GM12878 (cell line): ENCODE measurements at regions not wholly inside any gene's neighbourhood (a gene's known extent, or its start where the extent isn't known, plus 50 kb on each side); places are given as distances from the start of the nearest gene placed in this dataset.

ENCODE experiments used
- ATF7 ChIP-seq: fragments of 450-650 bp; IDR thresholded peaks from 2 replicates; pipeline ENCODE4 v1.6.1; 2016; ENCODE audit warnings: low read depth, mild to moderate bottlenecking
- CREM ChIP-seq: IDR thresholded peaks from 2 replicates; pipeline ENCODE4 v1.6.1; 2014; ENCODE audit warnings: antibody characterized with exemption, low read depth
- EP300 ChIP-seq, 2 experiments: fragments of 150-350 bp in 1 of 2; IDR thresholded peaks; 2 replicates each; pipeline ENCODE4 v1.6.1; 2011 to 2012; ENCODE audit warnings: low read depth in 2 of 2, low read length in 2 of 2, borderline replicate concordance in 1 of 2, improper control_type of control experiment in 1 of 2, inconsistent platforms in 1 of 2; ENCODE audit not compliant: control insufficient read depth in 1 of 2
- ETV6 ChIP-seq, 2 experiments: fragments of 450-650 bp in 1 of 2; IDR thresholded peaks in 1 of 2; conservative IDR thresholded peaks in 1 of 2; 2 replicates each; pipeline ENCODE4 v1.6.1; 2014; ENCODE audit warnings: antibody characterized with exemption in 1 of 2, borderline replicate concordance in 1 of 2, low read depth in 1 of 2, mild to moderate bottlenecking in 1 of 2, moderate library complexity in 1 of 2
- FOXM1 ChIP-seq: IDR thresholded peaks from 2 replicates; pipeline ENCODE4 v1.6.1; 2012; ENCODE audit warnings: low read depth, mild to moderate bottlenecking, inconsistent platforms, low read length, moderate library complexity
- IKZF1 ChIP-seq: fragments of 450-650 bp; conservative IDR thresholded peaks from 2 replicates; pipeline ENCODE4 v1.6.1; 2017; ENCODE audit warnings: antibody characterized with exemption, mild to moderate bottlenecking
- KLF5 ChIP-seq: fragments of 450-650 bp; IDR thresholded peaks from 2 replicates; pipeline ENCODE4 v1.6.1; 2014; ENCODE audit warnings: mild to moderate bottlenecking; ENCODE audit not compliant: partially characterized antibody
- MEF2A ChIP-seq: IDR thresholded peaks from 2 replicates; pipeline ENCODE4 v1.6.1; 2011; ENCODE audit warnings: low read depth, mild to moderate bottlenecking, low read length, moderate library complexity; ENCODE audit not compliant: insufficient read depth
- MXI1 ChIP-seq: fragments of 150-350 bp; IDR thresholded peaks from 2 replicates; pipeline ENCODE4 v1.6.1; 2011; ENCODE audit warnings: low read depth, mild to moderate bottlenecking, inconsistent platforms, low read length, improper control_type of control experiment
- NFIC ChIP-seq: IDR thresholded peaks from 2 replicates; pipeline ENCODE4 v1.6.1; 2012; ENCODE audit warnings: low read depth, mild to moderate bottlenecking, inconsistent platforms, low read length, moderate library complexity
- RELB ChIP-seq: fragments of 450-650 bp; IDR thresholded peaks from 2 replicates; pipeline ENCODE4 v1.6.1; 2017; ENCODE audit warnings: low read depth, mild to moderate bottlenecking, moderate library complexity
- RUNX3 ChIP-seq: IDR thresholded peaks from 2 replicates; pipeline ENCODE4 v1.6.1; 2012; ENCODE audit warnings: low read length, inconsistent platforms
- SMC3 ChIP-seq: IDR thresholded peaks from 2 replicates; pipeline ENCODE4 v1.6.1; 2011; ENCODE audit warnings: low read length, improper control_type of control experiment, borderline replicate concordance
- SRF ChIP-seq, 2 experiments: IDR thresholded peaks; 2 replicates each; pipeline ENCODE4 v1.6.1; 2011; ENCODE audit warnings: low read depth in 2 of 2, low read length in 2 of 2, mild to moderate bottlenecking in 1 of 2, moderate library complexity in 1 of 2
- TBL1XR1 ChIP-seq: IDR thresholded peaks from 2 replicates; pipeline ENCODE4 v1.6.1; 2012; ENCODE audit warnings: low read depth, low read length, improper control_type of control experiment
- TCF3 ChIP-seq: IDR thresholded peaks from 2 replicates; pipeline ENCODE4 v1.6.1; 2012; ENCODE audit warnings: low read depth, mild to moderate bottlenecking, low read length, borderline replicate concordance; ENCODE audit not compliant: insufficient read depth
- ZNF384 ChIP-seq: IDR thresholded peaks from 2 replicates; pipeline ENCODE4 v1.6.1; 2012; ENCODE audit warnings: low read depth, mild to moderate bottlenecking, low read length, improper control_type of control experiment, borderline replicate concordance
- ZSCAN29 ChIP-seq: fragments of 450-650 bp; IDR thresholded peaks from 2 replicates; pipeline ENCODE4 v1.6.1; 2017; ENCODE audit warnings: mild to moderate bottlenecking, moderate library complexity
- ZZZ3 ChIP-seq: IDR thresholded peaks from 2 replicates; pipeline ENCODE4 v1.6.1; 2011; ENCODE audit warnings: low read depth; ENCODE audit not compliant: control insufficient read depth, insufficient read length
- TF ChIP-seq, protein P1 (sequence below): fragments of 450-650 bp; IDR thresholded peaks from 2 replicates; pipeline ENCODE4 v1.6.1; 2017; ENCODE audit warnings: mild to moderate bottlenecking, moderate library complexity
- TF ChIP-seq, protein P2 (sequence below): fragments of 450-650 bp; formaldehyde crosslinking; IDR thresholded peaks from 2 replicates; pipeline ENCODE4 v1.4.0; 2020; ENCODE audit warnings: mild to moderate bottlenecking, moderate library complexity

DNA sequence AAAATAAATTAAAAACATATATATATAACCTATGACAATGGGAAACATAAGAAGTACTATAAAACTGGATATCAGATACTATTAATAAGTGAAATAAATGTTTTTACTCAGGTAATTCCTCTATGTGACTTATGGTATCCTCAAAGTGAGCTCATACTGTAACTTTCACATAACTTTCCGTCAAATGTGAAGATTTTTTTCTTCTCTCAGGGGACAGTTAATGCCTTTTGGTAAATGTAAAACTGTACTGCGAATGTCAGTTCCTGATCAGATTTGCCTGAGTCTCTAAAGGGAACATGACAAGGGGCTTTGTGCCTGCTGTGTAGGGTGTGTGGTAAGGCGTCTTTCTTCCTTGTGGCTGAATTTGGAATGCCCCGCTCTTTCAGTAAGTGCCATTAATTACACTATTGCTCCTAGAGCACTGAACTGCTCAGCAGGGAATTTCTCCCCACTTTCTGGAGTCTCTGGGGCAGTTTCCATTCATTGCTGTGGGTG, 271.8 kb downstream of the PRL start (continued):
- TF ChIP-seq, protein P1, sequence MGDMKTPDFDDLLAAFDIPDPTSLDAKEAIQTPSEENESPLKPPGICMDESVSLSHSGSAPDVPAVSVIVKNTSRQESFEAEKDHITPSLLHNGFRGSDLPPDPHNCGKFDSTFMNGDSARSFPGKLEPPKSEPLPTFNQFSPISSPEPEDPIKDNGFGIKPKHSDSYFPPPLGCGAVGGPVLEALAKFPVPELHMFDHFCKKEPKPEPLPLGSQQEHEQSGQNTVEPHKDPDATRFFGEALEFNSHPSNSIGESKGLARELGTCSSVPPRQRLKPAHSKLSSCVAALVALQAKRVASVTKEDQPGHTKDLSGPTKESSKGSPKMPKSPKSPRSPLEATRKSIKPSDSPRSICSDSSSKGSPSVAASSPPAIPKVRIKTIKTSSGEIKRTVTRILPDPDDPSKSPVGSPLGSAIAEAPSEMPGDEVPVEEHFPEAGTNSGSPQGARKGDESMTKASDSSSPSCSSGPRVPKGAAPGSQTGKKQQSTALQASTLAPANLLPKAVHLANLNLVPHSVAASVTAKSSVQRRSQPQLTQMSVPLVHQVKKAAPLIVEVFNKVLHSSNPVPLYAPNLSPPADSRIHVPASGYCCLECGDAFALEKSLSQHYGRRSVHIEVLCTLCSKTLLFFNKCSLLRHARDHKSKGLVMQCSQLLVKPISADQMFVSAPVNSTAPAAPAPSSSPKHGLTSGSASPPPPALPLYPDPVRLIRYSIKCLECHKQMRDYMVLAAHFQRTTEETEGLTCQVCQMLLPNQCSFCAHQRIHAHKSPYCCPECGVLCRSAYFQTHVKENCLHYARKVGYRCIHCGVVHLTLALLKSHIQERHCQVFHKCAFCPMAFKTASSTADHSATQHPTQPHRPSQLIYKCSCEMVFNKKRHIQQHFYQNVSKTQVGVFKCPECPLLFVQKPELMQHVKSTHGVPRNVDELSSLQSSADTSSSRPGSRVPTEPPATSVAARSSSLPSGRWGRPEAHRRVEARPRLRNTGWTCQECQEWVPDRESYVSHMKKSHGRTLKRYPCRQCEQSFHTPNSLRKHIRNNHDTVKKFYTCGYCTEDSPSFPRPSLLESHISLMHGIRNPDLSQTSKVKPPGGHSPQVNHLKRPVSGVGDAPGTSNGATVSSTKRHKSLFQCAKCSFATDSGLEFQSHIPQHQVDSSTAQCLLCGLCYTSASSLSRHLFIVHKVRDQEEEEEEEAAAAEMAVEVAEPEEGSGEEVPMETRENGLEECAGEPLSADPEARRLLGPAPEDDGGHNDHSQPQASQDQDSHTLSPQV: no peak
- TF ChIP-seq CREM: peak; percentile 32; the same call in 1 of the 2 replicates
- 0 out of 2 replicates have a peak, but pooled peaks have one; percentile 19 for TF ChIP-seq MXI1
- TF ChIP-seq ZZZ3: no peak
- TF ChIP-seq NFIC: 0 out of 2 replicates have a peak, but pooled peaks have one; percentile 32
- peak; percentile 90 for TF ChIP-seq IKZF1
- TF ChIP-seq ATF7: peak; percentile 61
- peak; percentile 62 for TF ChIP-seq RUNX3
- peak; percentile 61; the same call in 1 of the 2 replicates for TF ChIP-seq RELB
- peak; percentile 11; the same call in 1 of the 2 replicates for TF ChIP-seq SMC3
- no peak for TF ChIP-seq ZSCAN29
- TF ChIP-seq ETV6 (conservative IDR thresholded peaks at IDR 0.05 in 1 of 2, IDR thresholded peaks at IDR 0.05 in 1 of 2; ENCODE audit: borderline replicate concordance in 1 of 2, low read depth in 1 of 2): peak in 1 of 2 experiments; percentile 16; a peak in 1 of 4 replicates
- TF ChIP-seq TCF3: no peak
- TF ChIP-seq MEF2A: no peak
- TF ChIP-seq FOXM1: peak; percentile 10; the same call in 1 of the 2 replicates
- no peak for TF ChIP-seq KLF5
- TF ChIP-seq SRF (IDR thresholded peaks at IDR 0.05; ENCODE audit: low read depth in 2 of 2, low read length in 2 of 2): no peak
- TF ChIP-seq ZNF384: peak; percentile 64; the same call in 1 of the 2 replicates
- peak; percentile 16 to 28; a peak in 1 of 4 replicates for TF ChIP-seq EP300 (IDR thresholded peaks at IDR 0.05; ENCODE audit: borderline replicate concordance in 1 of 2, control insufficient read depth in 1 of 2, low read depth in 2 of 2, low read length in 2 of 2)
- TF ChIP-seq TBL1XR1: 0 out of 2 replicates have a peak, but pooled peaks have one; percentile 10
- TF ChIP-seq, protein P2, sequence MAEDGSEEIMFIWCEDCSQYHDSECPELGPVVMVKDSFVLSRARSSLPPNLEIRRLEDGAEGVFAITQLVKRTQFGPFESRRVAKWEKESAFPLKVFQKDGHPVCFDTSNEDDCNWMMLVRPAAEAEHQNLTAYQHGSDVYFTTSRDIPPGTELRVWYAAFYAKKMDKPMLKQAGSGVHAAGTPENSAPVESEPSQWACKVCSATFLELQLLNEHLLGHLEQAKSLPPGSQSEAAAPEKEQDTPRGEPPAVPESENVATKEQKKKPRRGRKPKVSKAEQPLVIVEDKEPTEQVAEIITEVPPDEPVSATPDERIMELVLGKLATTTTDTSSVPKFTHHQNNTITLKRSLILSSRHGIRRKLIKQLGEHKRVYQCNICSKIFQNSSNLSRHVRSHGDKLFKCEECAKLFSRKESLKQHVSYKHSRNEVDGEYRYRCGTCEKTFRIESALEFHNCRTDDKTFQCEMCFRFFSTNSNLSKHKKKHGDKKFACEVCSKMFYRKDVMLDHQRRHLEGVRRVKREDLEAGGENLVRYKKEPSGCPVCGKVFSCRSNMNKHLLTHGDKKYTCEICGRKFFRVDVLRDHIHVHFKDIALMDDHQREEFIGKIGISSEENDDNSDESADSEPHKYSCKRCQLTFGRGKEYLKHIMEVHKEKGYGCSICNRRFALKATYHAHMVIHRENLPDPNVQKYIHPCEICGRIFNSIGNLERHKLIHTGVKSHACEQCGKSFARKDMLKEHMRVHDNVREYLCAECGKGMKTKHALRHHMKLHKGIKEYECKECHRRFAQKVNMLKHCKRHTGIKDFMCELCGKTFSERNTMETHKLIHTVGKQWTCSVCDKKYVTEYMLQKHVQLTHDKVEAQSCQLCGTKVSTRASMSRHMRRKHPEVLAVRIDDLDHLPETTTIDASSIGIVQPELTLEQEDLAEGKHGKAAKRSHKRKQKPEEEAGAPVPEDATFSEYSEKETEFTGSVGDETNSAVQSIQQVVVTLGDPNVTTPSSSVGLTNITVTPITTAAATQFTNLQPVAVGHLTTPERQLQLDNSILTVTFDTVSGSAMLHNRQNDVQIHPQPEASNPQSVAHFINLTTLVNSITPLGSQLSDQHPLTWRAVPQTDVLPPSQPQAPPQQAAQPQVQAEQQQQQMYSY (CRISPR knock-in tag): no peak
